ENCODE measurements at regions not wholly inside any gene's neighbourhood (a gene's known extent, or its start where the extent isn't known, plus 50 kb on each side); places are given as distances from the start of the nearest gene placed in this dataset.

- Histone ChIP-seq H3K4me3 (no peak overlapping the region), H3K9me3 (replicated peaks; ENCODE audit: control insufficient read depth, insufficient read depth, low read length) (no peaks in the 10 kb centered on the region), H3K27me3 (replicated peaks in 1 of 2; ENCODE audit: control insufficient read depth in 2 of 2, insufficient read depth in 2 of 2, low read length in 1 of 2) (no peaks in the 10 kb centered on the region), H3K4me2 (ENCODE audit: control insufficient read depth, insufficient read depth) (no peak overlapping the region), H3K36me3 (ENCODE audit: control insufficient read depth in 2 of 2, insufficient read depth in 2 of 2, low read length in 1 of 2) (no peaks in the 10 kb centered on the region), H2AFZ (ENCODE audit: control insufficient read depth, low read depth, low read length) (no peak overlapping the region), H3K27ac (ENCODE audit: control insufficient read depth, insufficient read depth) (no peak overlapping the region), H3K79me2 (ENCODE audit: control insufficient read depth, insufficient read depth, low read length) (no peaks in the 10 kb centered on the region), H3K4me1 (ENCODE audit: control insufficient read depth, insufficient read depth, low read length) (no peaks in the 10 kb centered on the region), H3K9ac (ENCODE audit: control insufficient read depth, insufficient read depth, low read length) (no peak overlapping the region), H4K20me1 (ENCODE audit: control insufficient read depth, insufficient read depth) (no peaks in the 10 kb centered on the region)
- in situ Hi-C loops (cut with MboI) (no loop called here), intact Hi-C loops (cut with micrococcal nuclease; ENCODE audit: unreplicated experiment) (no loop called here)
- ChIA-PET RAD21 (ENCODE audit: unreplicated experiment) (interaction anchor here (2.3 to 2.8 kb wide), 3 partner anchors 37 to 84 kb away, joined by 8 to 24 read pairs (median 10); no protein-coding TSS in a partner anchor), CTCF (interaction anchor here (0.6 to 3.5 kb wide), 11 partner anchors 10 to 1147 kb away, joined by 3 to 48 read pairs (median 13); no protein-coding TSS in a partner anchor), POLR2A (no interaction called here), SMC1A (ENCODE audit: uncharacterized antibody, unreplicated experiment) (interaction anchor here (1.3 to 3.3 kb wide), 3 partner anchors 11 to 84 kb away, joined by 3 to 19 read pairs (median 4); no protein-coding TSS in a partner anchor)
- TF ChIP-seq BCL11A (IDR thresholded peaks at IDR 0.05; ENCODE audit: low read depth, low read length), result no peak
- no peak for TF ChIP-seq NBN (IDR thresholded peaks at IDR 0.05)
- TF ChIP-seq ZNF274 (IDR thresholded peaks at IDR 0.05; ENCODE audit: insufficient read depth, insufficient read length), result no peak
- no peak for TF ChIP-seq TCF7 (IDR thresholded peaks at IDR 0.05; ENCODE audit: borderline replicate concordance)
- no peak for TF ChIP-seq ESRRA (IDR thresholded peaks at IDR 0.05; ENCODE audit: low read length)
- TF ChIP-seq ZNF217 (IDR thresholded peaks at IDR 0.05), result no peak
- TF ChIP-seq PBX3 (IDR thresholded peaks at IDR 0.05; ENCODE audit: insufficient replicate concordance, low read depth, low read length), result no peak
- TF ChIP-seq ELK1 (IDR thresholded peaks at IDR 0.05; ENCODE audit: low read depth, low read length), result no peak
- TF ChIP-seq STAT1 (conservative IDR thresholded peaks at IDR 0.05), result no peak
- TF ChIP-seq ZBTB4 (CRISPR knock-in tag; IDR thresholded peaks at IDR 0.05), result no peak
- TF ChIP-seq RFX5 (IDR thresholded peaks at IDR 0.05; ENCODE audit: low read depth, low read length), result no peak
- TF ChIP-seq IKZF1 (conservative IDR thresholded peaks at IDR 0.05), result no peak
- TF ChIP-seq ZBTB11 (CRISPR knock-in tag; IDR thresholded peaks at IDR 0.05), result no peak
- no peak for TF ChIP-seq NFYA (IDR thresholded peaks at IDR 0.05; ENCODE audit: borderline replicate concordance, low read depth, low read length)
- no peak for TF ChIP-seq IRF3 (IDR thresholded peaks at IDR 0.05)
- TF ChIP-seq BACH1 (IDR thresholded peaks at IDR 0.05; ENCODE audit: borderline replicate concordance), result no peak
- TF ChIP-seq HCFC1 (IDR thresholded peaks at IDR 0.05; ENCODE audit: low read length), result no peak
- no peak for FAIRE-seq
- BruUV-seq (replicated peaks), result no TSS peak
- no peak for DNase-seq (ENCODE audit: low read depth, low spot score)
- ATAC-seq, result no peak
- WGBS (ENCODE audit: insufficient coverage, insufficient replicate concordance, low lambda C conversion rate, missing lambda C conversion rate), result 23% methylated on average over 6 of the region's 6 CpGs
These were observed 92.0 kb upstream of the PAX1 start for GRCh38 chr20:21613512-21613911.

All from GM12878 (cell line).